Kidney (tissue), 10 donors: ENCODE measurements at regions not wholly inside any gene's neighbourhood (a gene's known extent, or its start where the extent isn't known, plus 50 kb on each side); places are given as distances from the start of the nearest gene placed in this dataset.
"Not testable (repeated sequence)": the region's sequence is repeated elsewhere in the genome, so short reads cannot be mapped to it uniquely, and the experiment has no call there.

ENCODE experiments used
- DNase-seq, 5 donors: peaks; one replicate each; pipeline ENCODE4 v3.0.0-alpha.2; 2013 to 2020
- FAIRE-seq: peaks from 2 replicates; lab custom pipeline; 2012; peaks lifted over from hg19 to GRCh38; lab: Jason Lieb, UNC
- H3K27ac ChIP-seq, 2 donors: one replicate each; pipeline ENCODE4 v1.7.0; 2013; ENCODE audit warnings: low read depth in 2 of 2, low read length in 2 of 2, inconsistent platforms in 1 of 2
- H3K27me3 ChIP-seq: one replicate; pipeline ENCODE4 v1.7.1; 2013; ENCODE audit warnings: low read length, inconsistent platforms; ENCODE audit not compliant: control insufficient read depth, insufficient read depth
- H3K36me3 ChIP-seq, 3 donors: one replicate each; pipeline versions ENCODE4 v1.7.0 to v1.7.1; 2013; ENCODE audit warnings: low read length in 3 of 3, control low read depth in 1 of 3, inconsistent platforms in 1 of 3; ENCODE audit not compliant: insufficient read depth in 3 of 3, control insufficient read depth in 2 of 3
- H3K4me1 ChIP-seq, 3 donors: one replicate each; pipeline versions ENCODE4 v1.7.0 to v1.7.1; 2013; ENCODE audit warnings: low read length in 3 of 3, inconsistent platforms in 1 of 3, low read depth in 1 of 3; ENCODE audit not compliant: control insufficient read depth in 2 of 3, insufficient read depth in 2 of 3
- H3K4me3 ChIP-seq, 3 donors: one replicate each; pipeline versions ENCODE4 v1.7.0 to v1.8.1; 2013; ENCODE audit warnings: low read length in 3 of 3, control low read depth in 1 of 3, inconsistent platforms in 1 of 3
- H3K9ac ChIP-seq, 3 donors: one replicate each; pipeline versions ENCODE4 v1.7.0 to v1.7.1; 2013; ENCODE audit warnings: low read length in 3 of 3, control low read depth in 1 of 3, inconsistent platforms in 1 of 3
- H3K9me3 ChIP-seq, 3 donors: one replicate each; pipeline versions ENCODE4 v1.7.0 to v1.7.1; 2013; ENCODE audit warnings: low read length in 3 of 3, control low read depth in 1 of 3, inconsistent platforms in 1 of 3; ENCODE audit not compliant: control insufficient read depth in 2 of 3, insufficient read depth in 1 of 3
- intact Hi-C: fragments of 100-400 bp; cut with DNase I; formaldehyde crosslinking; loops from one replicate; pipeline ENCODE4 v1.11.1; 2022
- donor health status: control.
- donor health status: control.
- donor health status: DM: yes; HTN: yes; CAD: no.
- donor health status: Normal renal cell carcinoma (clear cell type).

GRCh38 chr7:150025802-150026201 is 152.0 kb downstream of the ATP6V0E2 start:
- H3K9me3 ChIP-seq, H3K27me3 ChIP-seq, FAIRE-seq, H3K4me3 ChIP-seq, H3K27ac ChIP-seq, H3K36me3 ChIP-seq, H3K9ac ChIP-seq, DNase-seq, intact Hi-C loops, H3K4me1 ChIP-seq: not testable (repeated sequence)

DNA sequence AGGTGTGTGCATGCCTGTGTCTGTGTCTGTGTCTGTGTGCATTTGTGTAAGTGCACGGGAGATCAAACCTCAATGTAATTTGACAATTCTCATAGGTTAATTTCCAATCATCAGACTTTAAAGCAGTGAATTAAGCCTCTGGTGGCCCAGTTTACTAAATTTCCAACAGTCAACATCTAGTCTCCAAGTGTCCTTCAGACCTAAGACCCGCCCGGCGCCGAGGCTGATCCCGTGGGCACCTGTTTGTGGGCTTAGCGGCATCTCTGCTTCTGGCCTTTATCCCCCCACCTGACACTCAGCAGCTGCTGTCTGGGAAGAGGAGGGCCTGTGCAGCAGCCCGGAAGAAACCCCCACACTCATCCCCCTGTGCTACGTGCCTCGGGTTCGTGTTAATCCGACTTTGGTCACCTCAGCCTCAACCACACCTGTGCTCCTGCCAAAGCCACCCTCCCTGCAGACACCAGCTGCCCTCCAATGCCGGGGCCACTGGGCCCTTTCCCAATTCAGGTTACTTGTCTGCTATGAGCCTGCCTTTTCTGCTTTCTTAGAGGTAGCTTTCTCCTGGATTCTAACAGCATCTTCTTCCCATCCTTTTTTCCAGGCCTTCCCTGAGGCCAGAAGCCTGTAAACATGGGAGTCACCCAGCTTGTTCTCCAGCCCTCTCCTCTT is 154.7 kb downstream of the ATP6V0E2 start:
- H3K36me3 ChIP-seq, DNase-seq, FAIRE-seq, H3K27me3 ChIP-seq, H3K9ac ChIP-seq, H3K27ac ChIP-seq, H3K4me3 ChIP-seq, H3K9me3 ChIP-seq, H3K4me1 ChIP-seq, intact Hi-C loops: not testable (repeated sequence)

DNA sequence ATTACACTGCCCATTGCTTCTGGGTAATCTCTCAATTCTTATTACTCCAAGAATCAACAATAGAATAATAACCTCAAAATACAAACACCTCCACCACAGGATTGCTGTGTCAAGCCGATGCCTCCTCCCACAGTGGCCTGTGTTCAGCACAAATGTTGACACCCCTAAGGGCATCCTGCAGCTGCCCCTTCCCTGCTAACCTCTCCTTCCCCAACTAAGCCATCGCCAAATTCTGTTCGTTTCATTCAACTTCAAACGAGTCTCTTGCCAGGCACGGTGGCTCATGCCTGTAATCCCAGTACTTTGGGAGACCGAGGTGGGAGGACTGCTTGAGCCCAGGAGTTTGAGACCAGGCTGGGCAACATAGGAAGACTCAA is 155.2 kb downstream of the ATP6V0E2 start:
- H3K9ac ChIP-seq, H3K27me3 ChIP-seq, H3K4me3 ChIP-seq, H3K9me3 ChIP-seq, FAIRE-seq, intact Hi-C loops, H3K27ac ChIP-seq, H3K4me1 ChIP-seq, DNase-seq, H3K36me3 ChIP-seq: not testable (repeated sequence)

DNA sequence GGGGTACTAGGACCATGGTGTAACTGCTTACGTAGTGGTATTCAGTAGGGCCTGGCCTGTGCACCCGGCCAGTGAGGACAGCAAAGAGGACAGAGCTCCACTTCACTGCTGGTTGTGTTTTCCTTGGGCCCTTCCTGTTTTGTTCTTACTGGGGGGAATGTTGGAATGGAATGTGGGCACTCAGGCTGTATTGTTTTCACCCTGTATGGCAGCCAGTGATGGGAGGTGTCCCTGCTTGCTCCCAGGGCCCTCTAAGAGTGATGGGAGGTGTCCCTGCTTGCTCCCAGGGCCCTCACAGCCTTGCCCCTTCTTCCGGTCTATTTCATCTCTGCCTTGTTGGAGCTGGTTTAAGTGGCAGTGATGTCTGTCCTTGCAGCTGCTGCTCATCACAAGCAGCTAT is 158.0 kb downstream of the ATP6V0E2 start:
- H3K4me3 ChIP-seq, H3K9ac ChIP-seq, H3K27ac ChIP-seq, DNase-seq, intact Hi-C loops, H3K9me3 ChIP-seq, H3K4me1 ChIP-seq, FAIRE-seq, H3K27me3 ChIP-seq, H3K36me3 ChIP-seq: not testable (repeated sequence)

DNA sequence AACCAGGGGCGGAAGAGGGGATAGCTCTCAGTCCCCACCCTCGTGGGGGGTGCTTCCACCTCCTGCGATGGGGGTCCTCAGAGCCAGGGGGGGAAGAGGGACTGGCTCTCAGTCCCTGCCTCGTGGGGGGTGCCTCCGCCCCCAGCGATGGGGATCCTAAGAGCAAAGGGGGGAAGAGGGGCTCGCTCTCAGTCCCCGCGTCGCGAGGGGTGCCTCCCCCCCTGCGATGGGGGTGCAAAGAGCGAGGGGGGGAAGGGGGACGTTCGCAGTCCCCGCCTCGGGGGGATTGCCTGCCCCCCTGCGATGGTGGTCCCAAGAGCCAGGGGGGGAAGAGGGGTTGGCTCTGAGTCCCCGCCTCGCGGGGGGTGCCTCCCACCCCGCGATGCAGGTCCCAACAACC is 159.9 kb downstream of the ATP6V0E2 start:
- intact Hi-C loops, DNase-seq: not testable (repeated sequence)

GRCh38 chr7:150035769-150036168 is 162.0 kb downstream of the ATP6V0E2 start:
- H3K4me1 ChIP-seq, H3K9me3 ChIP-seq, H3K9ac ChIP-seq, intact Hi-C loops, FAIRE-seq, H3K36me3 ChIP-seq, H3K27ac ChIP-seq, DNase-seq, H3K4me3 ChIP-seq, H3K27me3 ChIP-seq: not testable (repeated sequence)

More for the DNA sequence above, 159.9 kb downstream of the ATP6V0E2 start:
- H3K9me3 ChIP-seq, H3K36me3 ChIP-seq, FAIRE-seq, H3K4me1 ChIP-seq, H3K4me3 ChIP-seq, H3K9ac ChIP-seq, H3K27ac ChIP-seq, H3K27me3 ChIP-seq: not testable (repeated sequence)

GRCh38 chr7:150039061-150039460 is 165.3 kb downstream of the ATP6V0E2 start:
- H3K27me3 ChIP-seq, H3K9ac ChIP-seq, H3K9me3 ChIP-seq, DNase-seq, H3K27ac ChIP-seq, H3K36me3 ChIP-seq, H3K4me1 ChIP-seq, H3K4me3 ChIP-seq, FAIRE-seq, intact Hi-C loops: not testable (repeated sequence)

DNA sequence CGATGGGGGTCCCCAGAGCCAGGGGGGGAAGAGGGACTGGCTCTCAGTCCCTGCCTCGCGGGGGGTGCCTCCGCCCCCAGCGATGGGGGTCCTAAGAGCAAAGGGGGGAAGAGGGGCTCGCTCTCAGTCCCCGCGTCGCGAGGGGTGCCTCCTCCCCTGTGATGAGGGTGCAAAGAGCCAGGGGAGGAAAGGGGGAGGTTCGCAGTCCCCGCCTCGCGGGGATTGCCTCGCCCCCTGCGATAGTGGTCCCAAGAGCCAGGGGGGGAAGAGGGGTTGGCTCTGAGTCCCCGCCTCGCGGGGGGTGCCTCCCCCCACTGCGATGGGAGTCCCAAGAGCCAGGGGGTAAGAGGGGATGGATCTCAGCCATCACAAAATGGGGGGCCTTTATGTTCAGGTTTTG is 168.5 kb downstream of the ATP6V0E2 start:
- H3K36me3 ChIP-seq, H3K9ac ChIP-seq, H3K27me3 ChIP-seq, H3K9me3 ChIP-seq, DNase-seq, H3K4me3 ChIP-seq, H3K4me1 ChIP-seq, H3K27ac ChIP-seq, FAIRE-seq, intact Hi-C loops: not testable (repeated sequence)
